Hematopoietic multipotent progenitor cell (in vitro differentiated cells): ENCODE measurements at regions not wholly inside any gene's neighbourhood (a gene's known extent, or its start where the extent isn't known, plus 50 kb on each side); places are given as distances from the start of the nearest gene placed in this dataset.
"Not testable (repeated sequence)": the region's sequence is repeated elsewhere in the genome, so short reads cannot be mapped to it uniquely, and the experiment has no call there.

Experiments
- DNase-seq, 3 donors: peaks; one replicate each; pipeline ENCODE4 v3.0.0-alpha.2; 2011 to 2015; ENCODE audit warnings: low read depth in 2 of 3, low spot score in 2 of 3

- DNase-seq = no peak
Observed at GRCh38 chr3:65013053-65013452, 325.3 kb upstream of the ADAMTS9 start.

DNA sequence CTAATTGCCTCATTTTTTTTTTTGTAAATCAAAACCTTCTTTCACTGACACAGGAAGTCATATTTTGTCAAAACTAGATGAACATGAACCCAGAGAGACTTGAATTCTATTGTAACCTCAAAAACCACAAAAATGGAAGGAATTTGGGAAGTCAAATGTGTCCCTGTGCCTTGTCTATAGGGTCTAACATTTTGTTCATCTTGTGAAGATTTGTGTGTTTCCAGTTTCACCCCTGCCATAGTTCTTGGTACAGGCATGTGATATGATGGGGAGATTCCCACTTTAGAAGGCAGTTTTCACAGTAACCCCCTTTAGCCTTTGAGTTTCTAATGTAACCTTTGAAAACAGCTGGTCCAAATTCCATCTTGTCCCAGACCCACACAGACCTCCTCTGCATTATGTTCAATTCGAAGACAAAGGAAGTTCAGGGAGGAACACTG lies 318.5 kb upstream of the ADAMTS9 start:
- no peak for DNase-seq

GRCh38 chr3:65005486-65005885 lies 317.7 kb upstream of the ADAMTS9 start:
- DNase-seq = no peak

DNA sequence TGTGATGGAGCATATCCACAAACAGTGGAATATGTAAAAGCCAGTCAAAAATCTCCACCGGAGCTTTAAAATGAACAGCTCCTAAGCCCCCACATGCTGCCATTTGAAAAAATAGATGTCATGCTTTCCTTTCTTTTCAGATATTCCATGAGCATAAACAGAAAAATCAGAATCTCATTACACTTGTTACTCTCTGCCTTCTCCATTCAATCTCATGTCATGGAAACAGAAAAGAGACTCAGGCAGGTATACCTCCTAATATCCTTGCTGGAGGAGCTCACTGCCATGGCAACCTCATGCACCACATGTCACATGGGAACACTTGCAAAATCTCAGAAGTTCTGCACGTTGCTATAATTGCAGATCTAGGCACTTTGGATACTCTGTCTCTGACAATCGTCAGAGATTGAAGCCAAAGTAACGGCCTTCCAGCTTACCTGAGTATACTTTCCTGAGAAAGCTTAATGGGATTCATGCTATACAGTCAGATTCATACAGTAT lies 317.0 kb upstream of the ADAMTS9 start:
- no peak for DNase-seq

DNA sequence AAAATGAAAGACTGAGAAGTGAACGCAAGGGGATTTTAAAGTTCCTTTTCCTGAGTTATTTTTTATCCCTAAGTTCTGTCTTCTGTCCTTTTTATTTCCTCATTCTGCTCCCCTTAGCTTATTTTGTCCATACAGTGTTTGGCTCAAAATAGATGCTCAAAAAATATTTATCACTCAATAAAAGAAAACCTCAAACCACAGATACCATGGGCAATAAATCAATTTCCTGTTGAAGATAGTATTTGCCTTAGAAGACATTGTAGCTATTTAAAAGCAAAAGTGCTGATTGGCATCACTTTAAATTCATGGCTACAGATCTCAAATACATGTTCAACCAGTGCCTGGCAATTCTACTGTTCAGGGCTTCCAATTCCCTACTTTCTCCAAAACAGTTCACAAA lies 316.5 kb upstream of the ADAMTS9 start:
- DNase-seq = no peak

GRCh38 chr3:65001119-65001518 lies 313.3 kb upstream of the ADAMTS9 start:
- not testable (repeated sequence) for DNase-seq

- DNase-seq = no peak
Observed at GRCh38 chr3:64998317-64998716, 310.5 kb upstream of the ADAMTS9 start.

DNA sequence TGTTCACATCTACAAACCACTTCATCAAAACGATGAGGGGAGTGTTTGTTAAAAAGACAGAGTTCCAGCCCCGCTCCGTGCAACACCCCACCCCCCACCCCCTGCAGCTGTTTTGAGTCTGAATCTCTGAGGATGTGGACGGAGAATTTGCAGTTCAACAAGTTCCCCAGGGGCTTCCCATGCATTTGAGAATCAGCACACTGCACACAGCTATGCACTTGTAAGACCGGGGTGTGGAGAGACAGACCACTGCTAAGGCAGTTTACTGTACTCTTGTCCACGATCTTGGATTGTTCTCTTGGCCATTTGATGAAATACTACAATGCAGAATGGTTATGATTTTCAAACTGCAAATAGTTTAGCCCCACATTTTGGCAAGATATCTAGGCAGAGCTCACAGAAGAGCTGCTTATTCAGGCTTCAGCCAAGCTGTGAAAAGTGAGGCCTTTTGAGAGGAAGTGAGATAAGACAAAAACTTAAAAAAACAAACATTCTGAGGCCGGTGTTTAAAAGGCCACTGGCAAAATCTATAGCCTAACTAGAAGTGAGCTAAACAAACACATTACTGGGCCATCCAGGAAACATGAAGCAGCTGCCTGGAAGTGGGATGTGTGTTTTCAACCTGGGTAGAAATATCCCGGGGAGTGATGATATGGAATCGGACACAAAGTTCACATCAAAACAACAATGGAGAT lies 308.2 kb upstream of the ADAMTS9 start:
- peak in 1 of 3 donors; percentile 48 for DNase-seq

GRCh38 chr3:64993781-64994180 lies 306.0 kb upstream of the ADAMTS9 start:
- no peak for DNase-seq

DNA sequence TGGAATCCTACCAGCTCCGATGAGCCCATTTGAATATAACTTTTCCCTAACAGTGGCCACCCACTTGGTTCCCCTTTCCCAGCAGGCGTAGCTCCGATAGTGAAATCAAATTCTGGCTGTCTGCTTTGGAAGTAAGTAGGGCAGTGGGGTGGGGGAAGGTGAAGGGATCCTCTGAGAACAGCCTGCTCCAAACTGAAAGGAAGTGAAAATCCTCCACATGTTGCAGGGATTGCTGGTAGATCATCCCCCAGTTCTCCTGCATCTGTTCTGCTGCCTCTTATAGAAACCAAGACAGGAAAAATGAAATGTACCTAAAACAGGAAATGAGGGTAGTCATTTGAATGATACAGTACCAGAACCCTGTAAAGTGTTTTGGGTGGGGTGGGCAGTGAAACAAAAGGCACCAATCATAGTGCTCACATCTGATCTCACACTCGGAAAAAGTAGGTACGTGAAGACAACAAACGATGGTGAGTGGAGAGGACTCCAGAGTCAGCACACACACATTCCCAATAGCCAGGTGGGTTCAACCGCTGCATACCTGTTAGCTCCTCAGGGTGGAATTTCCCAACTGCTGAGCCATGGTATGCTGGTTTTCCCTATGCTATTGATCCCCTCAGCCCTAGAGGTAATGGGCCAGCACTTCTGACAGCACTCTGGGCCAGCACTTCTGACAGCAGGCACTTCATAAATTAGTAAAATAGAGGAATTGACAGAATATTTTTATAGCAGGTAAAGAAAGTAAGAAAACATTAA lies 304.9 kb upstream of the ADAMTS9 start:
- no peak for DNase-seq

GRCh38 chr3:64988188-64988587 lies 300.4 kb upstream of the ADAMTS9 start:
- no peak for DNase-seq

DNA sequence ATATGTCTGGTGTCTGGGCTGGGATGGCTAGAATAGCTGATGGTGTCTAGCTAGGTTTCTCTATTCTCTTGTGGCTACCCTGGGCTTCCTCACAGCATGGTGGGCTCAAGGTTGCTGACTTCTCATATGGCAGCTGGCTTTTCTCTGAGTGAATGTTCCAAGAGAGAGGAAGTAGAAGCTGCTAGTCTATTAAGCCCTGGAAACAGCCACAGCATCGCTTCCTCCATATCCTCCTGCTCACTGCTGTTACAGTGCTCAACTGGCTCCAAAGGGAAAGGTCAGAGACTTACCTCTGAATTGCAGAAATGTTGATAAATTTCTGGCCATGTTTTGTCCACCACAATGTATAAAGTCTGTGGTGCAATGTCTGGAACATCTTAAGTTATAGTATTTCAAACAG lies 299.9 kb upstream of the ADAMTS9 start:
- DNase-seq = no peak

GRCh38 chr3:64985072-64985471 lies 297.3 kb upstream of the ADAMTS9 start:
- no peak for DNase-seq

- DNase-seq = no peak
Observed at GRCh38 chr3:64983583-64984359, 296.0 kb upstream of the ADAMTS9 start.

DNA sequence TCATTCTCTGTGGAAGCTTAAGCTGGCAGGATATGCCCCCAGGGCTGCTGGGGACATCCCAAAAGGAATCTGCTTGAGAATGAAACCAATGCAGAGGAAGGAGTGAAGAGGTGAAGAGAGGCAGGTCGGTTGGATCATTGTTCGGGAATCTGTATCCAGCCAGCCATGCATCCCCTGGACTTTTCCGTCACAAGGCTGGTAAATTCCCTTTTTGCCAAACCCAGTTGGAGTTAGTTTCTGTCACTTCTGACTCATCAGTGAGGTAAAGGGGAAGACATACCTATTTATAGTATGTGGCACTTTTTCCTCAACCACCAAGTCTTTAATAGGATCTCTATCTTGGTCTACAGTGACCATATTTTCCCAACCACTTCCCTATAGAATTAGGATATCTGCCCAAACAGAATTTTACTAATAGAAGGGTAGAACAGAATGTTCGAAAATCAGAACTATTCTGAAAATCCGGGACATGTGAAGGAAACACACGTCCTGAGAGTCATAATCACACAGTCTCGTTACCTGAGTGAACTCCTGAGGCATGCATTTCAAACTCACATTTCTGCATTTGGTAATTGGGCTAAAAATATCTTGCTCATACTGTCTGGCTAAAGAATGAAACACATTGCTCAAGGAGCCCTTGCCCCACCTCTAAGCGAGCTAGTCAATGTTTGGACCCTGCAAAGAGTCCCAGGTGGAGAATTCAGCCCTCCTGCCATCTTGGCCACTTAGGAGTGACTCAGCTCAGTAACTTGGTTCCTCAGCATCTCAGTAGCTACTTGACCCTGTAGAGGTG lies 289.7 kb upstream of the ADAMTS9 start:
- no peak for DNase-seq

GRCh38 chr3:64976456-64976855 lies 288.7 kb upstream of the ADAMTS9 start:
- DNase-seq = no peak

- no peak for DNase-seq
Observed at GRCh38 chr3:64975147-64975546, 287.3 kb upstream of the ADAMTS9 start.

GRCh38 chr3:64974401-64974800 lies 286.6 kb upstream of the ADAMTS9 start:
- DNase-seq = no peak

DNA sequence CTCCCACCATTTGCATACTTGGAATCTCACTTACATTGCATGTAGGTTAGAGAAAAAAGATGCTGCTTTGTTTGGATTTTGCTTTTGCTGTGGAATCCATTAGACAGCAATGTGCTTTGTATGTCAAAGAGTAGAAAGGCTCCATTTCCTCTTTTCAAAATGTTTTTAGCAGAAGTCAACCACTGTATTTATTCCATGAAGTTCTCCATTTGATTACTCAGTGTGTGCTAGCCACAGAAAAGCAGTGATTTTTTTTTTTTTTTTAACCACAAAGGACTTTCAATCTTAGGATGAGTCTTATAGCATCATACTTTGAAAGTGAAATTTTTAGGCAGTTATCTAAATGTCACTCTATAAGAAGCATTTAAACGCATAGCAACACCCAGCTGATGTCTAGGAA lies 285.0 kb upstream of the ADAMTS9 start:
- DNase-seq = peak in 2 of 3 donors; percentile 14 to 63

- DNase-seq = no peak
Observed at GRCh38 chr3:64971602-64972001, 283.8 kb upstream of the ADAMTS9 start.

DNA sequence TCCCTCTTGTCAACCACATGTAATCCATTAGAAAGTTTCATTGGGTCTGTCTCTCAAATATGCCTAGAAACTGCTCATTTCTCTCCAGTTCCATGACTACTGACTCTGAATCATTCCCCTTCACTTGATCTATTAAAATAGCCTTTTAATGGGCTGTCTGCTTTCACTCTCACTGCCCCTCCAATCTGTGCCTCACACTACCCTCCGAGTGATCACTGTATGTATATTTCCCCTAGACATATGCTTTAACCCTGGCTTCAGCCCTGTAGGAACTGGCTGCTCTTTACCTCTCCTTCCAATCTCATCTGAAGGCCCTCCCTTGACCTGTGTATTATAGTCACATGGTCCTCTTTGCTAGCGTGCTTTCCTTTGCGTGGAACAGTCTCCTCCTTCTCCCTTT lies 282.8 kb upstream of the ADAMTS9 start:
- no peak for DNase-seq
